HG03175 (cell line): ENCODE measurements at regions not wholly inside any gene's neighbourhood (a gene's known extent, or its start where the extent isn't known, plus 50 kb on each side); places are given as distances from the start of the nearest gene placed in this dataset.
"Not testable (repeated sequence)": the region's sequence is repeated elsewhere in the genome, so short reads cannot be mapped to it uniquely, and the experiment has no call there.

Source experiments
- ATAC-seq: cut with Tn5 transposase; IDR thresholded peaks from one replicate; pipeline ENCODE4 v1.9.1; 2021; ENCODE audit warnings: mild to moderate bottlenecking, moderate library complexity; ENCODE audit not compliant: unreplicated experiment

GRCh38 chr4:131883181-131883580, 1265.9 kb upstream of the PCDH10 start:
- not testable (repeated sequence) for ATAC-seq

- not testable (repeated sequence) for ATAC-seq
Observed at GRCh38 chr4:131925662-131926061, 1223.4 kb upstream of the PCDH10 start.

- ATAC-seq: not testable (repeated sequence)
Observed at GRCh38 chr4:131967646-131968045, 1181.4 kb upstream of the PCDH10 start.

- no peak for ATAC-seq
Observed at GRCh38 chr4:131974730-131975129, 1174.4 kb upstream of the PCDH10 start.

GRCh38 chr4:131975276-131976132, 1173.6 kb upstream of the PCDH10 start:
- ATAC-seq: not testable (repeated sequence)

- ATAC-seq: not testable (repeated sequence)
Observed at GRCh38 chr4:131976133-131977002, 1172.7 kb upstream of the PCDH10 start.

- no peak for ATAC-seq
Observed at GRCh38 chr4:131978120-131978519, 1171.0 kb upstream of the PCDH10 start.

GRCh38 chr4:131989576-131989975, 1159.5 kb upstream of the PCDH10 start:
- no peak for ATAC-seq

- ATAC-seq: no peak
Observed at GRCh38 chr4:132001542-132001941, 1147.6 kb upstream of the PCDH10 start.

GRCh38 chr4:132003593-132003992, 1145.5 kb upstream of the PCDH10 start:
- no peak for ATAC-seq

- ATAC-seq: no peak
Observed at GRCh38 chr4:132015321-132015720, 1133.8 kb upstream of the PCDH10 start.

- no peak for ATAC-seq
Observed at GRCh38 chr4:132016703-132017350, 1132.3 kb upstream of the PCDH10 start.

- ATAC-seq: no peak
Observed at GRCh38 chr4:132026166-132026565, 1122.9 kb upstream of the PCDH10 start.

GRCh38 chr4:132026816-132027215, 1122.3 kb upstream of the PCDH10 start:
- no peak for ATAC-seq

GRCh38 chr4:132056496-132056895, 1092.6 kb upstream of the PCDH10 start:
- no peak for ATAC-seq

- ATAC-seq: no peak
Observed at GRCh38 chr4:132059227-132059626, 1089.9 kb upstream of the PCDH10 start.

- ATAC-seq: no peak
Observed at GRCh38 chr4:132062611-132063239, 1086.4 kb upstream of the PCDH10 start.

- no peak for ATAC-seq
Observed at GRCh38 chr4:132063829-132064228, 1085.3 kb upstream of the PCDH10 start.

- no peak for ATAC-seq
Observed at GRCh38 chr4:132065940-132066495, 1083.1 kb upstream of the PCDH10 start.

- ATAC-seq: no peak
Observed at GRCh38 chr4:132071815-132072214, 1077.3 kb upstream of the PCDH10 start.
